Right lobe of liver (tissue), 4 donors: ENCODE measurements at regions not wholly inside any gene's neighbourhood (a gene's known extent, or its start where the extent isn't known, plus 50 kb on each side); places are given as distances from the start of the nearest gene placed in this dataset.

Experiments used
- CTCF ChIP-seq, 4 donors: fragments of 200-600 bp in 3 of 4; fragments of 450-650 bp in 1 of 4; IDR thresholded peaks; one replicate each; pipeline versions ENCODE4 v1.5.1 to v1.8.0; 2016 to 2022; ENCODE audit warnings: antibody characterized with exemption in 4 of 4, mild to moderate bottlenecking in 2 of 4
- POLR2A ChIP-seq: fragments of 450-650 bp; IDR thresholded peaks from one replicate; pipeline ENCODE4 v1.6.1; 2017; ENCODE audit warnings: antibody characterized with exemption, mild to moderate bottlenecking
- donor health status: DM: no; HTN: no; CAD: no.
- donor health status: DM: no; HTN: no; CAD: no.
- donor health status: DM: no; HTN: yes; CAD: no.

GRCh38 chr11:115684699-115685098 is 180.5 kb upstream of the CADM1 start:
- TF ChIP-seq CTCF (IDR thresholded peaks at IDR 0.05) (no peak), POLR2A (no peak)
